K562 (cell line): ENCODE measurements at regions not wholly inside any gene's neighbourhood (a gene's known extent, or its start where the extent isn't known, plus 50 kb on each side); places are given as distances from the start of the nearest gene placed in this dataset.

ENCODE experiments used
- ATAC-seq: fragments of 200-7000 bp; cut with Tn5 transposase; 3 replicates; pipeline ENCODE4 v1.9.1; 2020; ENCODE audit warnings: moderate library complexity
- BruUV-seq: library from RNA; stranded (reverse); fragments of 400-500 nt; replicated peaks from 2 replicates; lab custom pipeline; 2021; lab: Mats Ljungman, UMichigan
- CTCF ChIA-PET: fragments of 300-600 bp; formaldehyde crosslinking; extraction: SDS; loops from one replicate; lab custom pipeline; 2021; ENCODE audit warnings: low intra/inter-chr PET ratio; lab: Yijun Ruan, JAX
- POLR2A ChIA-PET: fragments of 300-600, 350-650 bp; sonication (Branson Sonifier 250); formaldehyde crosslinking; extraction: SDS; loops from one replicate; lab custom pipeline; 2021; ENCODE audit warnings: antibody characterized with exemption, inconsistent platforms; lab: Yijun Ruan, JAX
- DNase-seq, 4 experiments: peaks; one replicate each; pipeline versions ENCODE4 v3.0.0 to v3.0.0-alpha.2; 2011 to 2018; ENCODE audit warnings: low spot score in 3 of 4, mixed read lengths in 3 of 4; ENCODE audit errors: extremely low read depth in 1 of 4
- FAIRE-seq: peaks from 2 replicates; lab custom pipeline; 2011; peaks lifted over from hg19 to GRCh38; lab: Jason Lieb, UNC
- H2AFZ ChIP-seq: 2 replicates; pipeline ENCODE4 v1.6.0; 2011; ENCODE audit warnings: low read depth, low read length, control low read depth, inconsistent platforms
- H3K27ac ChIP-seq: fragments of 200-600 bp; 3 replicates; pipeline ENCODE4 v1.8.0; 2011; ENCODE audit warnings: low read depth, mild to moderate bottlenecking, control low read depth, inconsistent platforms, low read length, moderate library complexity, mixed read lengths; ENCODE audit errors: extremely low read depth
- H3K27me3 ChIP-seq, 2 experiments: fragments of 300-600 bp in 1 of 2; 2 replicates in 1 of 2; 3 replicates in 1 of 2; pipeline versions ENCODE4 v1.6.0 to v1.8.0; 2011; ENCODE audit warnings: inconsistent platforms in 2 of 2, low read length in 2 of 2, mild to moderate bottlenecking in 1 of 2, mixed read lengths in 1 of 2, moderate library complexity in 1 of 2; ENCODE audit not compliant: control insufficient read depth in 2 of 2, insufficient read depth in 2 of 2
- H3K36me3 ChIP-seq: fragments of 300-600 bp; 3 replicates; pipeline ENCODE4 v1.8.0; 2011; ENCODE audit warnings: mild to moderate bottlenecking, low read length, inconsistent platforms; ENCODE audit not compliant: control insufficient read depth, insufficient read depth
- H3K4me1 ChIP-seq, 2 experiments: fragments of 200-600 bp in 1 of 2; replicated peaks in 1 of 2; 2 replicates in 1 of 2; 3 replicates in 1 of 2; pipeline versions ENCODE4 v1.5.1 to v1.8.0; 2011; ENCODE audit warnings: inconsistent platforms in 2 of 2, low read length in 2 of 2, mild to moderate bottlenecking in 1 of 2, mixed read lengths in 1 of 2, moderate library complexity in 1 of 2; ENCODE audit not compliant: control insufficient read depth in 2 of 2, insufficient read depth in 2 of 2
- H3K4me2 ChIP-seq: 2 replicates; pipeline ENCODE4 v1.6.1; 2011; ENCODE audit warnings: low read length, control low read depth, inconsistent platforms, mixed read lengths; ENCODE audit not compliant: insufficient read depth
- H3K4me3 ChIP-seq: fragments of 200-600 bp; sonication (generic), shearing (Covaris generic); 2 replicates; pipeline ENCODE4 v1.5.1; 2016; ENCODE audit warnings: control low read depth, inconsistent platforms
- H3K79me2 ChIP-seq: fragments of 200-600 bp; 3 replicates; pipeline ENCODE4 v1.8.0; 2011; ENCODE audit warnings: low read length, inconsistent platforms; ENCODE audit not compliant: control insufficient read depth, insufficient read depth
- H3K9ac ChIP-seq, 2 experiments: 2 replicates each; pipeline versions ENCODE4 v1.6.0 to v1.6.1; 2011; ENCODE audit warnings: low read depth in 2 of 2, low read length in 2 of 2, control low read depth in 1 of 2, inconsistent platforms in 1 of 2, mild to moderate bottlenecking in 1 of 2, mixed read lengths in 1 of 2; ENCODE audit not compliant: insufficient read depth in 1 of 2
- H3K9me1 ChIP-seq: one replicate; pipeline ENCODE4 v1.6.0; 2011; ENCODE audit warnings: inconsistent platforms, mild to moderate bottlenecking, low read length, moderate library complexity; ENCODE audit not compliant: control insufficient read depth, insufficient read depth
- H3K9me3 ChIP-seq: replicated peaks from 2 replicates; pipeline ENCODE4 v1.5.1; 2011; ENCODE audit warnings: low read depth, low read length, inconsistent platforms; ENCODE audit not compliant: control insufficient read depth, insufficient read depth
- H4K20me1 ChIP-seq: replicated peaks from 2 replicates; pipeline ENCODE4 v1.6.1; 2011; ENCODE audit warnings: low read length, inconsistent platforms, mixed read lengths; ENCODE audit not compliant: control insufficient read depth, insufficient read depth
- BRCA1 ChIP-seq, 2 experiments: fragments of 450-650 bp in 1 of 2; sonication (generic) in 1 of 2; formaldehyde crosslinking in 1 of 2; IDR thresholded peaks; 2 replicates each; pipeline versions ENCODE4 v1.5.0 to v1.6.1; 2017 to 2020; ENCODE audit warnings: mild to moderate bottlenecking in 1 of 2, missing genetic modification reagents in 1 of 2
- CBX3 ChIP-seq, 2 experiments: IDR thresholded peaks; 1 replicate in 1 of 2; 2 replicates in 1 of 2; pipeline ENCODE4 v1.6.1; 2012; ENCODE audit warnings: inconsistent platforms in 2 of 2, low read length in 2 of 2, borderline replicate concordance in 1 of 2, control low read depth in 1 of 2
- GTF2A2 ChIP-seq: IDR thresholded peaks from 2 replicates; pipeline ENCODE4 v1.6.1; 2016; ENCODE audit warnings: mild to moderate bottlenecking, missing genetic modification characterization, missing compliant biosample characterization
- NFATC3 ChIP-seq: fragments of 450-650 bp; IDR thresholded peaks from 2 replicates; pipeline ENCODE4 v1.6.1; 2017; ENCODE audit warnings: mild to moderate bottlenecking
- ZNF140 ChIP-seq: fragments of 250-450 bp; sonication (Bioruptor Pico); IDR thresholded peaks from 2 replicates; pipeline ENCODE4 v1.8.0; 2021; ENCODE audit warnings: moderate library complexity, mild to moderate bottlenecking, inconsistent platforms
- ZNF644 ChIP-seq: fragments of 200-800 bp; sonication (Bioruptor generic); IDR thresholded peaks from 2 replicates; pipeline ENCODE4 v1.6.1; 2016; ENCODE audit warnings: low read depth, missing genetic modification characterization, missing compliant biosample characterization
- ZNF696 ChIP-seq: fragments of 250-450 bp; sonication (Bioruptor Pico); conservative IDR thresholded peaks from 2 replicates; pipeline ENCODE4 v1.4.0; 2020; ENCODE audit warnings: mild to moderate bottlenecking, moderate library complexity
- WGBS: fragments of 100-300 bp; shearing (Covaris generic); methylation state at CpG from one replicate; pipeline ENCODE4 v1.1.6; 2016; ENCODE audit warnings: low coverage, mixed read lengths; ENCODE audit not compliant: insufficient coverage; ENCODE audit errors: missing lambda C conversion rate; 5-methylcytosine and 5-hydroxymethylcytosine counted together
- in situ Hi-C: fragments of 300-500 bp; cut with MboI; formaldehyde crosslinking; loops from 4 replicates; pipeline ENCODE4 v1.15.0; 2018; ENCODE audit warnings: inconsistent platforms, mixed read lengths
- intact Hi-C: fragments of 100-400 bp; cut with micrococcal nuclease; formaldehyde crosslinking; loops from 2 replicates; pipeline ENCODE4 v1.14.2; 2022
- TF ChIP-seq, protein P1 (sequence below), 2 experiments: fragments of 450-650 bp; IDR thresholded peaks; 2 replicates each; pipeline ENCODE4 v1.6.1; 2018; ENCODE audit warnings: mild to moderate bottlenecking in 2 of 2, low read depth in 1 of 2; ENCODE audit not compliant: partially characterized antibody in 2 of 2
- TF ChIP-seq, protein P2 (sequence below), 2 experiments: fragments of 450-650 bp; formaldehyde crosslinking in 1 of 2; IDR thresholded peaks; 2 replicates each; pipeline versions ENCODE4 v1.4.0 to v1.6.1; 2014 to 2020; ENCODE audit warnings: mild to moderate bottlenecking in 2 of 2, borderline replicate concordance in 1 of 2, low read depth in 1 of 2

DNA sequence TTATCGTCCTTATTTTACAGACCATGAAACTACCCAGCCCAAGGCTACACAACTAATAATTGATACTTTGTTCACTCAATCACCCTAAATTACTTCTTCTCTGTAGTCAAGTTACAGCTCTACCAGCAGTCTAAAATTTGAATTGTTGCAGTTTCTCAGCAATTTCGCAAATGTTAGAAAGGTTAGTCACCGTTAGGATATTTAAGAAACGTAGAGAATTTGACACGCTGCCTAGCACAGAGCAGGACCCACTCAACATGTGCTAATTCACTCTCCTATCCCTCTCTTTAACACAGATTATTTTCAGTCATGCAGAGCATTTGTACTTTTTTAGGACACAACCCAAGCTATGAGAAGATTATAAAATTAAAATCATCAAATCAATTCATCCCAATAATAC, 771.1 kb upstream of the LUZP2 start:
- H3K27ac ChIP-seq: no peak overlapping the region
- no peaks in the 10 kb centered on the region for H3K27me3 ChIP-seq
- no peaks in the 10 kb centered on the region for H3K9me1 ChIP-seq
- no peaks in the 10 kb centered on the region for H3K79me2 ChIP-seq
- no peak for DNase-seq
- WGBS: 0% methylated on average over 5 of the region's 5 CpGs
- no peak for FAIRE-seq
- no peaks in the 10 kb centered on the region for H3K4me1 ChIP-seq
- no peak overlapping the region for H3K4me3 ChIP-seq
- CTCF ChIA-PET: no interaction called here
- no peaks in the 10 kb centered on the region for H3K9me3 ChIP-seq
- ATAC-seq: no peak
- in situ Hi-C loops: no loop called here
- H3K4me2 ChIP-seq: no peak overlapping the region
- no peaks in the 10 kb centered on the region for H4K20me1 ChIP-seq
- H3K9ac ChIP-seq: no peak overlapping the region
- no peak overlapping the region for H2AFZ ChIP-seq
- intact Hi-C loops: no loop called here
- no peaks in the 10 kb centered on the region for H3K36me3 ChIP-seq
- no TSS peak for BruUV-seq
- POLR2A ChIA-PET: no interaction called here
- no peak for TF ChIP-seq ZNF696 (CRISPR knock-in tag)
- no peak for TF ChIP-seq ZNF140 (CRISPR knock-in tag)
- TF ChIP-seq NFATC3: no peak
- no peak for TF ChIP-seq ZNF644 (tag)
- TF ChIP-seq, protein P1, sequence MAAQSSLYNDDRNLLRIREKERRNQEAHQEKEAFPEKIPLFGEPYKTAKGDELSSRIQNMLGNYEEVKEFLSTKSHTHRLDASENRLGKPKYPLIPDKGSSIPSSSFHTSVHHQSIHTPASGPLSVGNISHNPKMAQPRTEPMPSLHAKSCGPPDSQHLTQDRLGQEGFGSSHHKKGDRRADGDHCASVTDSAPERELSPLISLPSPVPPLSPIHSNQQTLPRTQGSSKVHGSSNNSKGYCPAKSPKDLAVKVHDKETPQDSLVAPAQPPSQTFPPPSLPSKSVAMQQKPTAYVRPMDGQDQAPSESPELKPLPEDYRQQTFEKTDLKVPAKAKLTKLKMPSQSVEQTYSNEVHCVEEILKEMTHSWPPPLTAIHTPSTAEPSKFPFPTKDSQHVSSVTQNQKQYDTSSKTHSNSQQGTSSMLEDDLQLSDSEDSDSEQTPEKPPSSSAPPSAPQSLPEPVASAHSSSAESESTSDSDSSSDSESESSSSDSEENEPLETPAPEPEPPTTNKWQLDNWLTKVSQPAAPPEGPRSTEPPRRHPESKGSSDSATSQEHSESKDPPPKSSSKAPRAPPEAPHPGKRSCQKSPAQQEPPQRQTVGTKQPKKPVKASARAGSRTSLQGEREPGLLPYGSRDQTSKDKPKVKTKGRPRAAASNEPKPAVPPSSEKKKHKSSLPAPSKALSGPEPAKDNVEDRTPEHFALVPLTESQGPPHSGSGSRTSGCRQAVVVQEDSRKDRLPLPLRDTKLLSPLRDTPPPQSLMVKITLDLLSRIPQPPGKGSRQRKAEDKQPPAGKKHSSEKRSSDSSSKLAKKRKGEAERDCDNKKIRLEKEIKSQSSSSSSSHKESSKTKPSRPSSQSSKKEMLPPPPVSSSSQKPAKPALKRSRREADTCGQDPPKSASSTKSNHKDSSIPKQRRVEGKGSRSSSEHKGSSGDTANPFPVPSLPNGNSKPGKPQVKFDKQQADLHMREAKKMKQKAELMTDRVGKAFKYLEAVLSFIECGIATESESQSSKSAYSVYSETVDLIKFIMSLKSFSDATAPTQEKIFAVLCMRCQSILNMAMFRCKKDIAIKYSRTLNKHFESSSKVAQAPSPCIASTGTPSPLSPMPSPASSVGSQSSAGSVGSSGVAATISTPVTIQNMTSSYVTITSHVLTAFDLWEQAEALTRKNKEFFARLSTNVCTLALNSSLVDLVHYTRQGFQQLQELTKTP (IDR thresholded peaks at IDR 0.05; ENCODE audit: low read depth in 1 of 2, partially characterized antibody in 2 of 2): no peak
- no peak for TF ChIP-seq GTF2A2
- no peak for TF ChIP-seq BRCA1 (IDR thresholded peaks at IDR 0.05)
- no peak for TF ChIP-seq BRCA1 (CRISPR knock-in tag; IDR thresholded peaks at IDR 0.05)
- TF ChIP-seq, protein P2, sequence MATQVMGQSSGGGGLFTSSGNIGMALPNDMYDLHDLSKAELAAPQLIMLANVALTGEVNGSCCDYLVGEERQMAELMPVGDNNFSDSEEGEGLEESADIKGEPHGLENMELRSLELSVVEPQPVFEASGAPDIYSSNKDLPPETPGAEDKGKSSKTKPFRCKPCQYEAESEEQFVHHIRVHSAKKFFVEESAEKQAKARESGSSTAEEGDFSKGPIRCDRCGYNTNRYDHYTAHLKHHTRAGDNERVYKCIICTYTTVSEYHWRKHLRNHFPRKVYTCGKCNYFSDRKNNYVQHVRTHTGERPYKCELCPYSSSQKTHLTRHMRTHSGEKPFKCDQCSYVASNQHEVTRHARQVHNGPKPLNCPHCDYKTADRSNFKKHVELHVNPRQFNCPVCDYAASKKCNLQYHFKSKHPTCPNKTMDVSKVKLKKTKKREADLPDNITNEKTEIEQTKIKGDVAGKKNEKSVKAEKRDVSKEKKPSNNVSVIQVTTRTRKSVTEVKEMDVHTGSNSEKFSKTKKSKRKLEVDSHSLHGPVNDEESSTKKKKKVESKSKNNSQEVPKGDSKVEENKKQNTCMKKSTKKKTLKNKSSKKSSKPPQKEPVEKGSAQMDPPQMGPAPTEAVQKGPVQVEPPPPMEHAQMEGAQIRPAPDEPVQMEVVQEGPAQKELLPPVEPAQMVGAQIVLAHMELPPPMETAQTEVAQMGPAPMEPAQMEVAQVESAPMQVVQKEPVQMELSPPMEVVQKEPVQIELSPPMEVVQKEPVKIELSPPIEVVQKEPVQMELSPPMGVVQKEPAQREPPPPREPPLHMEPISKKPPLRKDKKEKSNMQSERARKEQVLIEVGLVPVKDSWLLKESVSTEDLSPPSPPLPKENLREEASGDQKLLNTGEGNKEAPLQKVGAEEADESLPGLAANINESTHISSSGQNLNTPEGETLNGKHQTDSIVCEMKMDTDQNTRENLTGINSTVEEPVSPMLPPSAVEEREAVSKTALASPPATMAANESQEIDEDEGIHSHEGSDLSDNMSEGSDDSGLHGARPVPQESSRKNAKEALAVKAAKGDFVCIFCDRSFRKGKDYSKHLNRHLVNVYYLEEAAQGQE (IDR thresholded peaks at IDR 0.05; ENCODE audit: borderline replicate concordance): no peak
- TF ChIP-seq, protein P2 (CRISPR knock-in tag; IDR thresholded peaks at IDR 0.05; ENCODE audit: low read depth): no peak
- no peak for TF ChIP-seq CBX3 (IDR thresholded peaks at IDR 0.05; ENCODE audit: borderline replicate concordance in 1 of 2, low read length in 2 of 2)
